ES-I3 (cell line): ENCODE measurements at regions not wholly inside any gene's neighbourhood (a gene's known extent, or its start where the extent isn't known, plus 50 kb on each side); places are given as distances from the start of the nearest gene placed in this dataset.

Experiments used
- H3K36me3 ChIP-seq: 2 replicates; pipeline ENCODE4 v1.6.1; 2013; ENCODE audit warnings: mild to moderate bottlenecking, low read length, control low read depth, moderate library complexity; ENCODE audit not compliant: insufficient read depth
- H3K4me1 ChIP-seq: 2 replicates; pipeline ENCODE4 v1.6.1; 2013; ENCODE audit warnings: mild to moderate bottlenecking, control low read depth, low read length; ENCODE audit not compliant: insufficient read depth
- H3K9ac ChIP-seq: 2 replicates; pipeline ENCODE4 v1.6.1; 2013; ENCODE audit warnings: low read depth, mild to moderate bottlenecking, low read length, moderate library complexity
- H3K9me3 ChIP-seq: 2 replicates; pipeline ENCODE4 v1.6.1; 2013; ENCODE audit warnings: mild to moderate bottlenecking, low read length, moderate library complexity; ENCODE audit not compliant: control insufficient read depth, insufficient read depth

DNA sequence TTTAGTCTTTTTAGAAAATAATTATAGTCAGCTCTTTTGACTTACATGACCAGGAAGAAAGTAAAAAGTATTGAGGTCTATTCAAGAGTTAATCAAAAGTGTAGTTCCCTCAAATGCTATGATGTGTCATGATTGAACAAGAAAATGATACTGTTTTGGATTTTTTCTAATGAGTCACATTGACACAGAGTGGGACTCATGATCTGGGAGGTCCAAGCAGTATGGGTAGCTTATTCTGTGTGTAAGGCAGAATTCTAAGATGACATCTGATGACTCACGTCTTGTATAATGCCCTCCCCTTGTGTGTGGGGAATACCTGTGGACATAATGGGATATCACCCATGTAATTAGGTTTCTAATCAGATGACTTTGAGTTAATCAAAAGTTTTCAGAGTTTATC is 178.1 kb upstream of the DDHD1 start:
- Histone ChIP-seq H3K9me3 (no peaks in the 10 kb centered on the region), H3K9ac (no peak overlapping the region), H3K4me1 (peaks cover 11% of the 10 kb centered on the region), H3K36me3 (no peaks in the 10 kb centered on the region)

DNA sequence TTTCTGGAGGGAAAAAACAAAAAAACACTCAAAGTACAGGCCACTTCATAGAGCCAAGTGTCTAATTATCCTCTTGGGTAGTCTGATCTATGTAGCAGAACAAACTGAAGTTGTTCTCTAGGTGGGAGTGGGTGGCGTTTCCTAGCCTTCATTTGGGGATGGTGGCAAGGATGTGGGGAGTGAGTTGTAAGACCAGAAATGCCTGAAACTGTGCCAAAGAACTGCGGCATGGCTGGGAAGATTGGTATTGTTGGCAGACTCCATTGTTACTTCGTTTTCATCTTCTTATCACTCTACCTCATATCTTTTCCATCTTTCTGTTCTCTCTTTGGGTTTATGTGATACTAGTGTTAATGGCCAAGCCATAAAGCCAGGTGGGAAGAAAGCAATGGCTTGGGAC is 177.3 kb upstream of the DDHD1 start:
- Histone ChIP-seq H3K9ac (no peak overlapping the region), H3K9me3 (no peaks in the 10 kb centered on the region), H3K36me3 (no peaks in the 10 kb centered on the region), H3K4me1 (peaks cover 11% of the 10 kb centered on the region)

DNA sequence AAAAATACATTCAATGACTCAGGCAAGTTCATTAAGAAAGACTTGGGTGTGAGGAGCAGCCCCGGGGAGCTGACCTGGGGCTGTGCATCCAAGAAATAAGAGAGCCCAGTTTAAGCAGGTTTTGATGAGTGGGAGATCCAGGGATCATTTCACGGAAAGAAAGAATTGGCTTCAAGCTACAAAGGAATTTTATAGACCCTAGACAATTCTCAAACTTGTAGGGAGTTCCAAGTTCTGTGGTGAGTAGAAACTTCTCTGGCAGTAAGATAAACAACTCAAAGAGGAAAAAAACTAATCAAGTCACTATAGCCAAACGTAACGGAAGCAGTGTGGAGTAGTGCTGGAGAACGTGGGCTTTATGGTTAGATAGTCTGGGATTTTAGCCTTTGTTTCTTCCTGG is 175.7 kb upstream of the DDHD1 start:
- Histone ChIP-seq H3K9me3 (no peaks in the 10 kb centered on the region), H3K36me3 (no peaks in the 10 kb centered on the region), H3K9ac (no peak overlapping the region), H3K4me1 (peaks cover 11% of the 10 kb centered on the region)

DNA sequence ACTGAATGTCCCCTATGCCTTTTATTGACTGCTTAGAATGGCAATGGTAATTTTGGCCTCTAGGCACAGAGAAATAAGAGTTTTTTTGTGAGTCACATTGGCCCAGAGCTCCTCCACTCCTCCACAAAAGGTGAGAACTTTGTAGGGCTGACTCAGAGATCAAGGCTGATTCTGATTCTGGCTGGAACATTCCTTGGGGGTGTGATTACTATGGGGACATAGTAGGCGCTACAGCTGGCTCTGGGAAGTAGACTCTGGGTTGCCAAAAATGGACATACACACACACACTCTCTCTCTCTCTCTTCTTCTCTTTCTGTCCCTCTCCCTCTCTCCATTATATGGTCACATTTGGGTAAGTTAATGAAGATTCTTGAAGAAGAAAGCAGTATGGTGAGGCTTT is 174.6 kb upstream of the DDHD1 start:
- no peak overlapping the region for H3K9ac ChIP-seq
- peaks cover 11% of the 10 kb centered on the region for H3K4me1 ChIP-seq
- H3K36me3 ChIP-seq, result no peaks in the 10 kb centered on the region
- H3K9me3 ChIP-seq, result no peaks in the 10 kb centered on the region

DNA sequence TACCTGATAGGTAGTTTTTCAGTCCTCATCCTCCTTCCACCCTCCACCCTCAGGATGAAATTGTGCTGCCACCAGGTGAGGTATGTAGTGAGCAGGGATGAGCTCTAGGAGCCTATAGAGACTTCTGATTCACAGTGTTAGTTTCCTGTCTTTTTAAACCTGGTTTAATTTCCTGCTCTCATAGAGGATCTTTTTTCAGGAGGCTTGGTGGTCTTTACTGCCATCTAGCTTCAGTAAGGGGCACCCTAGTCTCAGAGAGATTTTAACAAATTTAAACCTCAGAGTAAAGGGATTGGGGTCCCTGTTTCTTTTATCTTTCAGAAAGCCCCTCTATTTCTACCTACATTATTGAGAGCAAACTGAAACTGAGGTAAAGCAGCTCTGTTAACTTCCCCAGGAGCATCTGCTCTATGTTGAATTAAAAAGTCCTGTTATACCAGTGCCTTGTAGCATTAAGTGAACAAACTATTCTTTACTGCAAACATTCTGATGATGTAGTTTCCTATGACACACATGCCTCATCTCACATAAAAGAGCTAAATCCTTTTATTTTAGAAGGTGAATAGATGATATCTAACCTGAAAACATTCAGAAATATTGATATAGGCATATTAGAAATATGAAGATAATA is 172.2 kb upstream of the DDHD1 start:
- H3K9me3 ChIP-seq, result no peaks in the 10 kb centered on the region
- H3K36me3 ChIP-seq, result no peaks in the 10 kb centered on the region
- H3K4me1 ChIP-seq, result peaks cover 11% of the 10 kb centered on the region
- H3K9ac ChIP-seq, result no peak overlapping the region

DNA sequence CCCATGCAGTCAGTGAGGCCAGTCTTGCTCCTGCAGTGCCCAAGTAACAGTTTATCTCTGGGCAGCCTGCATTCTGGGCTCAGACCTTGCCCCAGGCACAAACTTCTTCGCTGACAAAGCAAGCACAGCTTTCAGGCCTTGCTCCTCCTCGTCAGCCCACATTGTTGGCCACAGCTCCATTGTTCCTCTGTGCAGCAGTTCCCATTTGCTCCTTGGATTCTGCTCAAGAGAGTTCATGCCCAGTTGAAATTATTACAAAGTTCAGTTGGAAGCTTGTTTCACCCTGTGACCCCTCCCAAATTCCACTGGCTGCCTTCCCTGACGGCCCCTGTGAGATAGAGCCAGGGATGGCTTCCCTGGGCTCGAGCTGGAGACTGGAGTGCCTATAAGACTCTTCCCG is 163.4 kb upstream of the DDHD1 start:
- Histone ChIP-seq H3K4me1 (no peaks in the 10 kb centered on the region), H3K9ac (no peak overlapping the region), H3K36me3 (no peaks in the 10 kb centered on the region), H3K9me3 (peaks cover 5% of the 10 kb centered on the region)

DNA sequence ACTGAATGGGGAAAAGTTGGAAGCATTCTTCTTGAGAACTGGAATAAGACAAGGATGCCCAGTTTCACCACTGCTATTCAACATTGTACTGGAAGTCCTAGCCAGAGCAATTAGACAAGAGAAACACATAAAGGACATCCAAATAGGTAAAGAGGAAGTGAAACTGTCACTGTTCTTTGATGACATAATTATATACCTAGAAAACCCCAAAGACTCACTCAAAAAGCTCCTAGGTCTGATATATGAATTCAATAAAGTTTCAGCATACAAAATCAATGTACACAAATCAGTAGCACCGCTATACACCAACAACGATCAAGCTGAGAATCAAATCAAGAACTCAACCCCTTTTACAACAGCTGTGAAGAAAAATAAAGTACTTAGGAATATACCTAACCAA is 157.3 kb upstream of the DDHD1 start:
- no peak overlapping the region for H3K9ac ChIP-seq
- H3K9me3 ChIP-seq, result no peaks in the 10 kb centered on the region

DNA sequence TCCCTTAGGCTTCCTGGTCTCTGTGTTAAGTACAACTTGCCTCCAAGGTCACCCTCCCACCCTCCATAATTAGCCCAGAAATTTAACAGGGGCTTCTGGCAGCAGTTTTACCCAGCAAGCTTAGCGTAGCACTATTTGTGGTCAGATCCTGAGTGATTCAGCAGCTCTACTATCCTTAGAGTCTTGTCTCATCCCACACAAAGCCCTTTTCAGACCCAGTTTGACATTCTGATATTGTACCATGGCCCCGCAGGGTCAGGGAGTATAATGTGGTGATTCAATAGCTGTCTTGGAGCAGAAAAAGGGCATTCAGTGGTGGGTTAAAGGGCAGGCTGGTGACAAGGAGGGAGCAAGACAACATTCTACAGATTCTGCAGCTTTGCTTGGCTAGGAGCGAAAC is 153.8 kb upstream of the DDHD1 start:
- Histone ChIP-seq H3K9me3 (no peaks in the 10 kb centered on the region), H3K4me1 (no peaks in the 10 kb centered on the region), H3K9ac (no peak overlapping the region), H3K36me3 (no peaks in the 10 kb centered on the region)

More for the DNA sequence above, 157.3 kb upstream of the DDHD1 start:
- Histone ChIP-seq H3K36me3 (no peaks in the 10 kb centered on the region), H3K4me1 (no peaks in the 10 kb centered on the region)

DNA sequence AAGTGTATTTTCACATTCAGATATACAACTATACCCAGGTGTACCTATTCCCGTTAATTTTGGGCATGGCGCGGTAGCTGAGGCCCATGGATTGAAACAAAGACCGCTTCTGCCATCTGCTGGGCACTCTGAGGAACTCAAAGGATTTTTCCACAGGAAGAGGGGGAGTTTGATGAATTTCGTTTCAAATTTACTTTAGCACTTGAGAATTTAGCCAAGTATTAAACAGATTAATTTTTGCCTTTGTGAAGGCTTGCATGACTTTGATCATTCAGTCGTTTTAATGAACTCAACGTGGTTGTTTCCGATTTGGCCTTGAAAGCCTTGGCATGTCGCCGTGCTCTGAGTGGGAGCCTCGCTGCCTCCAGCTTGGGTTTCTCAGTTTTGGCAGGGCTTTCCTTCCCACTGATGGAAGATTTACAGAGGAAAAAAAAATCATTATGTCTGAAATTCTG is 153.2 kb upstream of the DDHD1 start:
- Histone ChIP-seq H3K9ac (peak overlapping the region; percentile 28), H3K9me3 (no peaks in the 10 kb centered on the region), H3K4me1 (no peaks in the 10 kb centered on the region), H3K36me3 (no peaks in the 10 kb centered on the region)

DNA sequence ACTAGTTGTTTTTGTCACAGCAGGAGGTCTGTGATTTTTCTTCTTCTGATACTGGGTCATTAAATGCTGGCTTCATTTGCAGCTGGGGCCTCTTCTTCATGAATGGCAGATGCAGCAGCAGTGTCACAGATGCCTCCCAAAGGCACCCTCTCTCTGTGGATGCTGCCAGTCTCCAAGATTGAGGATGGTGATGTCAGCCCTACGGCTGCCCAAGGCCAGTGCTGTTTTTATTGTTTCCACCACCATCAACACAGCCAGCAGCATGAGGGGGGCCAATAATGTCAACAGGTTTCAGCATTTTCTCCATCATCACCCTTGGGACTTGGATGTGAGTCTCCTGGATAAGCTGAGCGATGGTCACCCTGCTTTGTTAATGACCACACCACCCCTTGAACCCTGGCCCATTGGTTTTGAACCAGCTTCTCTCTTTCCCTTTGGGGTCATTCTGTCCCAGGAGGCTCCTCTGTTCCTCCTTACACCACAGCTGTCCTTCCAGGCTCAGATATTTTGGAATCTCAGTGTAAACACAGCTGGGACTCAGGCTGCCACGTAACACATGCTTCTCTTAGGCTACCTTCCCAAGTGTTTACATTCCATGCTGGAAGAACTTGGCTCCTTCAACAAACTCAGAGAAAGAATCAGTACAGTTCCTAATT is 151.7 kb upstream of the DDHD1 start:
- Histone ChIP-seq H3K9me3 (no peaks in the 10 kb centered on the region), H3K36me3 (no peaks in the 10 kb centered on the region), H3K9ac (no peak overlapping the region), H3K4me1 (no peaks in the 10 kb centered on the region)

DNA sequence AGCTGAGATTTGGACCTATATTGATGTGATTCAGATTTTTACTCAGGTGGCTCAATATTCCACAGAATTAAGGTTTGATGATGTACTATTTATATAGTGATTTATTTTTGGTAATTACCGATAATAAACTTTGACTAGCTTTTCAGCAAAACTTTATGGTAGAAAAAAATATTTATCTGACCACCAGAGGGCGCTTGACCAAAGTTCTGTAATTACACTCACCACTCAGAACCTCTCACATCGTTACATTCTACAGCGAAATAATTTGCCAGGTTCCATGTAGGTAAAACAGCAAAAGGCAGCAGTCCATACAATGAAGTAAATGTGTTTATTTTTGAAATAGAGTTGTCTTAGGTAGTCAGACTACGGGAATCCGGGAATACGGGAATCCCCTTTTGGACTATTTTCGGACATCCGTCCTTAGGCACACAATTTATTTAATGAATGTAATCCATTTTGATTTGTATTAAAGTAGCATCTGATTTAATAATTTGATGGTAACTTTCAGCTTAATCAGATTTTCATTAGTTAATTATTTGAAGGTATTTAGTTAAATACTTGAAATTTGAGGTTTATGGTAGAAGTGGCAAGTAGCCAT is 143.0 kb upstream of the DDHD1 start:
- Histone ChIP-seq H3K9me3 (no peaks in the 10 kb centered on the region), H3K36me3 (no peaks in the 10 kb centered on the region), H3K9ac (no peak overlapping the region), H3K4me1 (no peaks in the 10 kb centered on the region)

DNA sequence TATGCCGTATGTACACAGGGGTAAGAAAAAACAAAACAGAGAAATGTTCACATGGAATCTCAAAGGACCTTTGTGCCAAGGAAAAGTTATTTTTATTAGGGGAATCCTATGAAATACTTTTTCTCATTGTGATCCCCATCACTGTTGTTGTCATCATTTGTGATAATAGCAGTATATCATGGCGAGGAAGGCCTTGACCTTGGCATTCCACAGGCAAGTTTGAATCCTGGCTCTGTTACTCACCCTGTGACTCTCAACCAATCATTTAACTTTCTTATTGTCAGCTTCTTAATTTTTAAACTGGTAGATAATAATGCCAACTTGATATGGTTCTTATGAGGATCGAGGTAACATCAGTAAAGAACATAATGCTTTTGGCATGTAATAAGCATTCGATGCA is 142.2 kb upstream of the DDHD1 start:
- Histone ChIP-seq H3K9ac (no peak overlapping the region), H3K9me3 (no peaks in the 10 kb centered on the region; the same call in 1 of the 2 replicates), H3K36me3 (no peaks in the 10 kb centered on the region), H3K4me1 (no peaks in the 10 kb centered on the region)

DNA sequence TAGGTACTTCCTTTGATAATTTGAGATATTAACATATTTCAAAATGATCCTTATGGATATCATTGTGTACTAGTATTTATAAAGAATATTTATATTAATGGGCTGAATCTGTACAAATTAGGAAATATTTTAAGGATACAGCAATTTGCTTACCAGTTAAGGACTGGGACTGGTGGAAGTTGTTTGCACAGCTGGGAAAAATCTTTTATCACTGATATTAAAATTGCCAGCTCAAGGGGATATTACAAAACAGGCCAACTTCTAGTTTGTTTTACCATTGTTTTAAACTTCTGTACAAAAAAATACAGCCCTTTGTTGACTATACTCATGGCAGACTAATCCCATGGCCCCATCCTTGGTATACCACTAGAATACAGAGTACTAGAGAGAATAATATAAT is 133.2 kb upstream of the DDHD1 start:
- H3K36me3 ChIP-seq, result no peaks in the 10 kb centered on the region
- H3K9me3 ChIP-seq, result peaks cover 2% of the 10 kb centered on the region; the same call in 1 of the 2 replicates
- no peak overlapping the region for H3K9ac ChIP-seq
- H3K4me1 ChIP-seq, result no peaks in the 10 kb centered on the region

DNA sequence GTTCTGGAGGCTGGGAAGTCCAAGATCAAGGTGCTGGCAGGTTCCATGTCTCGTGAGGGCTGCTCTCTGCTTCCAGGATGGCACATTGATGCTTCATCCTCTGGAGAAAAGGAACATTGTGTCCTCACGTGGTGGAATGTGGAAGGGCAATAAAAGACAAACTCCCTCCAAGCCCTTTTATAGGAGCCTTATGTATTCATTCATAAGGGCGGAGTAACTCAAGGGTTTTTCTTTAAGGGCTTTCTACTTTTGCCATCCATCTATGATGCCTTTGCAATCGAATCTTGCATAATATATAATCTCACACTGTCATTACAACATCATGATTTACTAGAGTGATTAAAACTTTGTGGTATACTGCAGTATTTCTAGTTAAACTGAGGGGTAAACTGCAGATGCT is 132.7 kb upstream of the DDHD1 start:
- H3K4me1 ChIP-seq, result no peaks in the 10 kb centered on the region
- peaks cover 2% of the 10 kb centered on the region; the same call in 1 of the 2 replicates for H3K9me3 ChIP-seq
- no peaks in the 10 kb centered on the region for H3K36me3 ChIP-seq
- no peak overlapping the region for H3K9ac ChIP-seq

DNA sequence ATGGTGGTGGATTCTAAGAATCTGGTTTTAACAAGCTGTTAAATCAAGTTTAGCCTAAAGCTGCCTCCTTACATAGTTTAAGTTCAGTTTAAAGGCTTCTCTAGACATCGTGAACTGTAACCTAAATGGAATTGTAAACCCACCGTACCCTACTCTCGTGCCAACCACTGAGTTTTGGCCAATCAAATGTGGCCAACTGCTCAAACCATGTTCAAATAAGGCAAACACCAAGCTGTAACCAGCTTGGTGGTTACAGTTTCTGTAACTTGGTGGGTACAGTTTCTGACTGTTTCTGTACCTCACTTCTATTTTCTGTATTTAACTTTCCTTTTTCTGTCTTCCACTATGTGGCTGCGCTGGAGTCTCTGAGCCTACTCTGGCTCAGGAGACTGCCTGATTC is 131.9 kb upstream of the DDHD1 start:
- Histone ChIP-seq H3K36me3 (no peaks in the 10 kb centered on the region), H3K9ac (no peak overlapping the region)

More for the DNA sequence above, 131.9 kb upstream of the DDHD1 start:
- Histone ChIP-seq H3K4me1 (no peaks in the 10 kb centered on the region), H3K9me3 (0 out of 2 replicates have a peak, but pooled peaks cover 2% of the 10 kb centered on the region)
